ENCODE measurements at regions not wholly inside any gene's neighbourhood (a gene's known extent, or its start where the extent isn't known, plus 50 kb on each side); places are given as distances from the start of the nearest gene placed in this dataset.

GRCh38 chr6:14051355-14051754, 66.2 kb upstream of the CD83 start:
- Histone ChIP-seq H3K27ac (ENCODE audit: insufficient read depth, low read depth, low read length) (no peak overlapping the region), H3K4me3 (replicated peaks in 1 of 3; ENCODE audit: insufficient read depth in 1 of 3, low read depth in 1 of 3, low read length in 3 of 3) (no peak overlapping the region), H3K9me3 (replicated peaks; ENCODE audit: control insufficient read depth, insufficient read depth, low read length) (no peaks in the 10 kb centered on the region), H3K9me1 (replicated peaks; ENCODE audit: control insufficient read depth, extremely low read depth, insufficient read depth, low read length) (no peaks in the 10 kb centered on the region), H3K79me2 (ENCODE audit: control insufficient read depth, insufficient read depth, low read length) (no peaks in the 10 kb centered on the region), H2AFZ (ENCODE audit: low read depth, low read length) (no peak overlapping the region), H3K4me2 (ENCODE audit: insufficient read depth, low read length) (no peak overlapping the region), H3K27me3 (ENCODE audit: control insufficient read depth in 2 of 2, insufficient read depth in 2 of 2, low read length in 2 of 2) (peaks cover 0 to 5% of the 10 kb centered on the region in 2 experiments), H3K36me3 (ENCODE audit: control insufficient read depth in 2 of 2, extremely low read depth in 1 of 2, insufficient read depth in 2 of 2, low read length in 2 of 2) (no peaks in the 10 kb centered on the region), H4K20me1 (replicated peaks; ENCODE audit: control insufficient read depth, extremely low read depth, insufficient read depth, low read length) (no peaks in the 10 kb centered on the region), H3K4me1 (ENCODE audit: control insufficient read depth, extremely low read depth, insufficient read depth, low read length) (no peaks in the 10 kb centered on the region), H3K9ac (replicated peaks; ENCODE audit: extremely low read depth, insufficient read depth, low read length) (no peak overlapping the region)
- dilution Hi-C loops (cut with MboI; ENCODE audit: extremely low pct_ligation_motif_present, low sequenced_read_pairs) = no loop called here
- POLR2A ChIA-PET = no interaction called here
- CTCF ChIA-PET = interaction anchor here (1.0 to 1.6 kb wide), 3 partner anchors 15 to 143 kb away, joined by 5 to 13 read pairs (median 7); no protein-coding TSS in a partner anchor
- no peak for TF ChIP-seq GATA2 (IDR thresholded peaks at IDR 0.05; ENCODE audit: insufficient read depth, insufficient read length, low read depth, low read length)
- DNase-seq (ENCODE audit: low read depth, low spot score) (no peak), FAIRE-seq (no peak)
- intact Hi-C loops (cut with micrococcal nuclease) = no loop called here
- BruUV-seq (replicated peaks) = no TSS peak

- peaks cover 0 to 8% of the 10 kb centered on the region in 2 experiments for H3K27me3 ChIP-seq (ENCODE audit: control insufficient read depth in 2 of 2, insufficient read depth in 2 of 2, low read length in 2 of 2)
- H2AFZ ChIP-seq (ENCODE audit: low read depth, low read length) = no peak overlapping the region
- H4K20me1 ChIP-seq (replicated peaks; ENCODE audit: control insufficient read depth, extremely low read depth, insufficient read depth, low read length) = no peaks in the 10 kb centered on the region
- intact Hi-C loops (cut with micrococcal nuclease) (no loop called here), dilution Hi-C loops (cut with MboI; ENCODE audit: extremely low pct_ligation_motif_present, low sequenced_read_pairs) (no loop called here)
- H3K4me3 ChIP-seq (replicated peaks in 1 of 3; ENCODE audit: insufficient read depth in 1 of 3, low read depth in 1 of 3, low read length in 3 of 3) = no peak overlapping the region
- H3K4me2 ChIP-seq (ENCODE audit: insufficient read depth, low read length) = no peak overlapping the region
- BruUV-seq (replicated peaks) = no TSS peak
- H3K9me1 ChIP-seq (replicated peaks; ENCODE audit: control insufficient read depth, extremely low read depth, insufficient read depth, low read length) = no peaks in the 10 kb centered on the region
- POLR2A ChIA-PET = no interaction called here
- H3K27ac ChIP-seq (ENCODE audit: insufficient read depth, low read depth, low read length) = no peak overlapping the region
- TF ChIP-seq JUN (IDR thresholded peaks at IDR 0.05; ENCODE audit: borderline replicate concordance, insufficient read depth, insufficient read length, low read depth) (no peak), POLR2A (IDR thresholded peaks at IDR 0.05; ENCODE audit: low read depth, low read length) (no peak), MYC (IDR thresholded peaks at IDR 0.05; ENCODE audit: low read depth, low read length) (no peak), EZH2 (IDR thresholded peaks at IDR 0.05; ENCODE audit: borderline replicate concordance, low read depth, low read length, severe bottlenecking) (no peak), GATA2 (IDR thresholded peaks at IDR 0.05; ENCODE audit: insufficient read depth, insufficient read length, low read depth, low read length) (no peak), POLR2AphosphoS5 (IDR thresholded peaks at IDR 0.05; ENCODE audit: insufficient read depth, low read depth, low read length) (no peak), MAX (IDR thresholded peaks at IDR 0.05; ENCODE audit: insufficient read depth, insufficient read length) (no peak), CTCF (IDR thresholded peaks at IDR 0.05; ENCODE audit: extremely low read depth in 1 of 2, insufficient read depth in 1 of 2, low read depth in 1 of 2, low read length in 2 of 2) (no peak), FOS (IDR thresholded peaks at IDR 0.05; ENCODE audit: borderline replicate concordance, insufficient read depth, low read length) (no peak)
- no peaks in the 10 kb centered on the region for H3K36me3 ChIP-seq (ENCODE audit: control insufficient read depth in 2 of 2, extremely low read depth in 1 of 2, insufficient read depth in 2 of 2, low read length in 2 of 2)
- no peaks in the 10 kb centered on the region for H3K79me2 ChIP-seq (ENCODE audit: control insufficient read depth, insufficient read depth, low read length)
- FAIRE-seq (peak; percentile 48), DNase-seq (ENCODE audit: low read depth, low spot score) (no peak)
- H3K9ac ChIP-seq (replicated peaks; ENCODE audit: extremely low read depth, insufficient read depth, low read length) = no peak overlapping the region
- no peaks in the 10 kb centered on the region for H3K9me3 ChIP-seq (replicated peaks; ENCODE audit: control insufficient read depth, insufficient read depth, low read length)
- no peaks in the 10 kb centered on the region for H3K4me1 ChIP-seq (ENCODE audit: control insufficient read depth, extremely low read depth, insufficient read depth, low read length)
- CTCF ChIA-PET = interaction anchor here (0.9 to 4.1 kb wide), 3 partner anchors 13 to 145 kb away, joined by 3 to 20 read pairs (median 7); no protein-coding TSS in a partner anchor
Observed at GRCh38 chr6:14053811-14054210, 63.8 kb upstream of the CD83 start.
